ENCODE measurements at regions not wholly inside any gene's neighbourhood (a gene's known extent, or its start where the extent isn't known, plus 50 kb on each side); places are given as distances from the start of the nearest gene placed in this dataset.

- no peak for TF ChIP-seq REST (IDR thresholded peaks at IDR 0.05; ENCODE audit: unreplicated experiment)
- no peak for TF ChIP-seq ETS1 (IDR thresholded peaks at IDR 0.05)
- TF ChIP-seq EZH2 (IDR thresholded peaks at IDR 0.05; ENCODE audit: low read depth, unreplicated experiment) = no peak
Observed at GRCh38 chr6:3513416-3513815, 56.6 kb upstream of the SLC22A23 start (continued).

- no peak for ATAC-seq
- TF ChIP-seq CTCF (conservative IDR thresholded peaks at IDR 0.05; ENCODE audit: low read depth in 2 of 2) (no peak), ZNF114 (CRISPR knock-in tag; IDR thresholded peaks at IDR 0.05) (no peak), EZH2phosphoT487 (IDR thresholded peaks at IDR 0.05; ENCODE audit: unreplicated experiment) (no peak), ZNF331 (CRISPR knock-in tag; IDR thresholded peaks at IDR 0.05; ENCODE audit: low read depth) (no peak), CREB1 (CRISPR knock-in tag; IDR thresholded peaks at IDR 0.05; ENCODE audit: low read depth) (no peak), STAT1 (IDR thresholded peaks at IDR 0.05; ENCODE audit: unreplicated experiment) (no peak), EZH2 (IDR thresholded peaks at IDR 0.05; ENCODE audit: low read depth, unreplicated experiment) (no peak), REST (IDR thresholded peaks at IDR 0.05; ENCODE audit: unreplicated experiment) (no peak), POLR2AphosphoS5 (IDR thresholded peaks at IDR 0.05; ENCODE audit: low read depth) (no peak)
Observed at GRCh38 chr6:3512832-3513231, 56.0 kb upstream of the SLC22A23 start.

More at GRCh38 chr6:3512832-3513231, 56.0 kb upstream of the SLC22A23 start:
- H3K4me2 ChIP-seq = no peak overlapping the region
- H3K9me2 ChIP-seq (ENCODE audit: insufficient read depth) = no peaks in the 10 kb centered on the region
- no peaks in the 10 kb centered on the region for H3F3A ChIP-seq (replicated peaks; ENCODE audit: low read depth)
- Mint-ChIP-seq H3K27ac (no peak overlapping the region), H3K27me3 (ENCODE audit: insufficient read depth, low read depth, poor library complexity) (peaks cover 7% of the 10 kb centered on the region), H3K9me3 (no peaks in the 10 kb centered on the region), H3K4me1 (peaks cover 22% of the 10 kb centered on the region), H3K4me3 (no peak overlapping the region), H3K36me3 (ENCODE audit: low read depth) (no peaks in the 10 kb centered on the region)
- no peak overlapping the region for H3K27ac ChIP-seq (ENCODE audit: low read depth)
- H3K27me3 ChIP-seq (ENCODE audit: insufficient read depth) = no peaks in the 10 kb centered on the region
- DNase-seq (ENCODE audit: low spot score) = no peak
- H3K4me1 ChIP-seq (ENCODE audit: insufficient read depth) = peaks cover 13% of the 10 kb centered on the region
- H3K4me3 ChIP-seq = no peak overlapping the region
- H3K36me3 ChIP-seq (ENCODE audit: insufficient read depth) = no peaks in the 10 kb centered on the region
- H4K20me1 ChIP-seq (replicated peaks; ENCODE audit: insufficient read depth) = no peaks in the 10 kb centered on the region
- no peak overlapping the region for H2AFZ ChIP-seq
- H3K79me2 ChIP-seq (replicated peaks; ENCODE audit: insufficient read depth) = no peaks in the 10 kb centered on the region
